ENCODE measurements at regions not wholly inside any gene's neighbourhood (a gene's known extent, or its start where the extent isn't known, plus 50 kb on each side); places are given as distances from the start of the nearest gene placed in this dataset.

- no peak for DNase-seq
Measured at GRCh38 chr5:173557123-173557903, 59.1 kb downstream of the BOD1 start.

DNA sequence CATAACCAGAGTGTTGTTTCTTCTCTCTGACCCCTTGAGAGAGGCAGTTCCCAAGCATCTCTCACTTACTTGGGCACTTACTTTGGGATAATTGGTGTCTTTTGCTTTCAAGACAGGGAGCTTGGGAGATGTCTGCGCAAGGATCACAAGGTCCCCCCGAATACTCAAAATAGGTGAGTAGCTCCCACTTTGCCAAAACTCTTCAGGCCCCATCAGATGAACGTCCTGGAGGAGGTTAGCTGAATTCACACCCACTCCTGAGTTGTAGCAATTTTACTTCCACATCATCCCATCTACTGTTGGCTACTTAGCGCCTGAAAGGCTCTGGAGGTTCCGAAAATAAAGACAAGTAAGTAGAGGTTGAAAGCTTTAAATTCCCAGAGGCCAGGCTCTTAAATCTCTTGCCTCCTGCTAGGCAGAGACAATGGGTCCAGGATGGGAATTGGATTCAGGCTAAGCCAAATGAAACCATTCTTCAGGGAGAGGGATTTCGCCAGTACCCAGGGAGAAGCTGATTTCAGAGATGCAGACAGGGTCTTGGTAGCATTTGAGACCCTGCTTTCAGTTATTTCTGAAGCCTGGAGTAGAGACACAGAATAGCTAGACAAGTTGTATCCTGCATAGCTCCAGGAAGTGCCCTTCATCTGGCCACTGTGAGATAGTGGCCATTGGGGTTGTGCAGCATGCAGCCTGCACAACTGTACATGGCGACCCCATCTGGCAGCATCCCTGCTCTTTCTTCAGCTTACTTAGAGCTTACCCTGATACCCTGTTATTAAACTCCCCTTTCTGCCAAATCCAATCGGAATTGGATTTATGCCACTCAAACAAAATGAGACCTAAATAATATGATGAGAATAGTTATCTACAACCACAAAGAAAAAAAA lies 60.1 kb downstream of the BOD1 start:
- no peak for DNase-seq

DNA sequence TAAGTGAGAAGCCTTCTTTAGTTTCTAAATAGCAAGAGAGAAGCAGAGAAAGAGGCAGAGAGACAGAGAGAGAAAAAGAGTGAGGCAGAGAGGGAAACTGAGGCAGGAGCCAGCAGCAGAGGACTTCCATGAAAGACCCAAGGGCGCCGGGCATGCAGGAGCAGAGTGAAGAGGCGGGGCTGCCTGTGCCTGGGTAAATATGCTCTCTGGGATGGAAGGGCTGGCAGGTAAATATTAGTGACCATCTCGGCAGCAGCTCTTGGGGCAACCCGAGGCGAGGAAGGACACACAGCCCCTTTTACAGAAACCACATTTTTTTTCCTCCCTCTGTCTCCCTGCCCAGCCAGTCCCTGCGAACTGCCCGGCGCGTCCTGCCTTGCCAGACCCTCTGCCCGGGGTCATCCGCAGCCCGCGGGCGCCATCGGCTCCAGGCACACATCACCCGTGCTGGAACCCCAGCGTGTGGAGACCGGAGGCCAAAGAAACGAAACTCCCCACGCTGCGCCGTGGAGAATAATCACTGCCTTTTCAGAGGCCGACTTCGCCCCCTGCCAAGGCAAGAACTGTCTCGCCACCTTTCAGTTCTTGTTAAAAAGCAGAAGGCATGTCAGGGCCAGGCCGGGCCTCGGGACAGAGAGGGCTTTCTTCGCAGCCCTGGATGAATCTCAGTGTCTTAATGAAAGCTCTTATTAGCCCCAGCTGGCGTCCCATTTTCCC lies 61.3 kb downstream of the BOD1 start:
- DNase-seq: no peak

GRCh38 chr5:173554038-173554955 lies 62.2 kb downstream of the BOD1 start:
- no peak for DNase-seq

DNA sequence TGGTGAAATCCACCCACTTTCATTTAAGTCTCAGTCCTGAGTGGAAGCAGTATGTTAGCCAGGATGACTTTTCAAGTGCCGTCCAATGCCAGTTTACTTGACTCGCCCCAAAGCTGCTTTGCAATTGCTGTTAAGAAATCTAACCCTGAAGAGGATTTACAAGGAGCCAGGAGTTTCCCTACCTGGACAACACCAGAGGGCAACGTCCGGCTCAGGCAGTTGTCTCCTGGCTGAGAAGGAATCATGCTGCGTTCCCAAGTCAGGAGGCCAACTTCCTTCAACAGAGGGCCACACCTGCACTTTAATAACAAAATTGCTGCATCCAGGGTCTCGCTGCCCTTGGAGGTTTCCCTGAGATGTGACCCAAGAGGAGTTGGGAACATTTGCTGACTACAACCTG lies 65.8 kb downstream of the BOD1 start:
- DNase-seq: no peak

DNA sequence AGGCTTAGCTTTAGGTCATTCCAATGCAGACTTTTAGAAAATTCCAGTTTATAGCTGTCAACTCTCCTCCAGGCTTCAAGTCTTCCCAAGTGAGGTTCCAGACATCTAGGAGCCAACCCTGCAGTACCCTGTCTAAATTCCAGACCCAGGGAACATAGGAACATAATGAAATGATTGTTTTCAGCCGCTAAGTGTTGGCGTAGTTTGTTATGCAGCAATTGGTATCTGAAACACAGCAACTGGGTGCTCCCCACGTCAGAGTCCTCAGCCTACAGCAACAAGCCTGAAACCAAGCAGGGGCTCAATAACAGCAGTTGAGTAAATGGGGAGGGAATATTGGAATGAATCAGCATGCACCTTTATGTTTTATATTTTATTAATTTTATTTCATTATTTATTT lies 66.8 kb downstream of the BOD1 start:
- DNase-seq: no peak

GRCh38 chr5:173547579-173547978 lies 68.9 kb downstream of the BOD1 start:
- peak; percentile 28 for DNase-seq

GRCh38 chr5:173542964-173543363 lies 73.5 kb downstream of the BOD1 start:
- DNase-seq: no peak

DNA sequence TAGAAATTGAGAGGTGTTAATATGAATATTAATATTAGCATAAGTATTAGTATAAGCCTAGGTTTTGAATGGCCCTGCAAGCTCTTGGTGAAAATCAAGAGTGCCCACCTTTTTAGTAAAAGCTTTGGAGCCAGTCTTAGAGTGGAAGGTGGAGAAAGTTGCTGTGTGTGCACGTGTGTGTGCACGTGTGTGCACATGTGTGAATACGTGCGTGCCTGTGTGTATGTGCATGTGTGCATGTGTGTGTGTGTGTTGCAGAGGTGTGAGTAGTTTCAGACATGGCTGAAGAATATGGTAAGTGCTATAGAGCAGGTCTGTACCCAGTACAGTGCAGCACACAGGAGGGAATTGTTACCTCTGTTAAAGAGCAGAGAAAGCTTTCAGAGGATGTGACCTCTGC lies 74.3 kb downstream of the BOD1 start:
- DNase-seq: no peak

- DNase-seq: no peak
Measured at GRCh38 chr5:173538654-173539053, 77.8 kb downstream of the BOD1 start.

DNA sequence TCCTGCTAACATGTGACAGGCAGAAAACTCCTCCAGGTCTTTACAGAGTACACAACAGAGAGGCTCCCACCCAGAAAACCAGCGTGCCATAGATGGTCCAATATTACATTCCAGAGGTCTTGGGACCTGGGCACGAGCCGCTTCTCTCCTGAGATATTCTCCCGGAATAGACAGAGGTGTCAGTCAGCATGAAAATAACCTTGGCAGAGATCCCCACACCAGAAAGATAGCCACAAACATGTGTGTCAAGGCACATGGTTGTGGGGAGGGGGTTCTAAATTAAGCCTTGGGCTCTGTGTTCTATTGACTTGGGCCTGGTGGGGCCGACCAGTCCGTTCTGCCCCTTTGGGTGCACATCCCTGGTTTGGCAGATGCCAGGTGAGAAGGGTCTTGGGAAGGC lies 78.4 kb downstream of the BOD1 start:
- no peak for DNase-seq

DNA sequence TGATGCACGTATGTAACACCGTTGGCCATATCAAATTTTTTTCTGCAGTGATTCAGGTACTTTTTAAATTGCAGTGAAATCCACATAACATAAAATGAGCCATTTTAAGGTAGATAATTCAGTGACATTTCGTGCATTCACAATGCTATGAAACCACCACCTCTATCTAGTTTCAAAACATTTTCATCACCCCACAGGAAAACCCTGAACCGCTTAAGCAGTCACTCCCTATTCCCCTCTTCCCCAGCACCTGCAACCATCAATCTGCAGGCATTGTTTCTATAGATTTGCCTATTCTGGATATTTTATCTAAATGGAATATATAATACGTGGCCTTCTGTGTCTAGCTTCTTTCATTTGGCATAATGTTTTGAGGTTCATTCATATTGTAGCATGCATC lies 79.2 kb downstream of the BOD1 start:
- DNase-seq: no peak

DNA sequence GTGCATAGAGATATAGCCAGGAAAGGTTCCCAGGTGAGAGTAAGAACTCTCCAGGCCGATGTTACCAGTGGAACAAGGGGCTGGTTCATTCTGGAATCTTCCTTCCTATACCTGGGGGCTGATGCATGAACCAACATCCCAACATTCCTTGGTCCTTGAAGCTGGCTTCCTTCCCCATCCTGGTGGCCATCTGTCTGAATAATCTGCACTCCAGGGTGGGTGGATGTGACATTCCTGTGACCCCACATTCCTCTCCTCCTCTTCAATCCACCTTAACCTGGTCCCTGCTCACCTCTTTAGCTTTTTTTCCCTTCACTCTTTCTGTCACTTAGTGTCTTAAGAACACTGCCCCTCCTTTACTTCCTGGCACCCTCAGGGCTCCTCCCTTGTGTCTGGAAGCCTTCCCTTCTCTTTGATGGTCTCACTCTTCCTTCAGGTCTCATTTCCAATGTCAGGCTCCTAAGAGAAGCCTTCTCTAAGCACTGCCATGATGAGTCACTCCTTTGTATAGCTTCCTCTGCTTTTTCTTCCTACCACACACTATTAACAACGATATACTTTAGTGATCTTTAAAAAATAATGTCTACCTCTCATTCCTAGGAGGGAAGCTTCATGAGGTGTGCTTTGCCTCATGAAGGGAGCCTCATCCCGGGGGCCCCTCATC lies 80.3 kb downstream of the BOD1 start:
- DNase-seq: no peak

- no peak for DNase-seq
Measured at GRCh38 chr5:173535166-173535975, 81.1 kb downstream of the BOD1 start.

- DNase-seq: no peak
Measured at GRCh38 chr5:173534664-173535063, 81.8 kb downstream of the BOD1 start.

- DNase-seq: no peak
Measured at GRCh38 chr5:173534031-173534430, 82.4 kb downstream of the BOD1 start.

GRCh38 chr5:173532689-173533250 lies 83.7 kb downstream of the BOD1 start:
- DNase-seq: no peak

- no peak for DNase-seq
Measured at GRCh38 chr5:173531863-173532262, 84.6 kb downstream of the BOD1 start.

GRCh38 chr5:173530547-173530946 lies 85.9 kb downstream of the BOD1 start:
- peak; percentile 6 for DNase-seq

DNA sequence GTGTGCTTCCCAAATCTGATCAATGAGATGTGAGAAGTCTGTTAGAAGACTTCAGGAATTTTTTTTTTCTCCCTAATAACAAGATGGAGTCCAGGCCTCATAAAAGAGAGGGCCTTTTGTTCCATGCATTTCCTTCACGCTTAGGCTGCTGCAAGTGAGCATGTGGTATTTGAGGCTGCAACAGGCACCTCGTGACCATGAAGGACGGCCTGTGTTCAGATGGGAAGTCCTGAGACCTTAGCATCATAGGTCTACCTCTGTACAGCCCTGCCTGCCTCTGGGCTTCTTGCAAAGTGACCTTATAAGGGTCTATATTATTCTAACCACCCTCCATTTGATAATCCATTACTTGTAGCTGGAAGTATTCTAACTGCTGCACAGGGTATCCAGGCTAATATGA lies 86.6 kb downstream of the BOD1 start:
- no peak for DNase-seq

DNA sequence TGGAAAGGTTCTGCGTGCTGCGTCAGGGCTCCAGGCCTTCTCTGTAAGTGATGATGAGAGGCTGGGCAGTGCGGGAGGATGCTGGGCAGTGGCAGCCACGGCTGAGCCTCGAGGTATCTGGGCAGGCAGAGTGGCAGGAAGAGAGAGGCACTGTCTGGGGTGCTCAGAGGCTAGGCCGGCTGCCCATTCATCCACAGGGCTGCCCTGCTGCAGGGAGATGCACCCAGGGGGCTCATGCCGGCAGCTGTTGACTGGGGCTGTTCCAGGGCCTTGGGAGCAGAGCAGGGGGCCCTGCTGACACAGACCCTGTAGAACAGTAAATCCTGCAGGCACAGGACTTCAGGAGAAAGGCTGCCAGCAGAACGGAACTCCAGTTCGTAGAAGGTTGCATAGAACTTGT lies 88.8 kb downstream of the BOD1 start:
- DNase-seq: no peak

All from fibroblast of skin of right biceps (primary cell).